ENCODE measurements at regions not wholly inside any gene's neighbourhood (a gene's known extent, or its start where the extent isn't known, plus 50 kb on each side); places are given as distances from the start of the nearest gene placed in this dataset.

DNA sequence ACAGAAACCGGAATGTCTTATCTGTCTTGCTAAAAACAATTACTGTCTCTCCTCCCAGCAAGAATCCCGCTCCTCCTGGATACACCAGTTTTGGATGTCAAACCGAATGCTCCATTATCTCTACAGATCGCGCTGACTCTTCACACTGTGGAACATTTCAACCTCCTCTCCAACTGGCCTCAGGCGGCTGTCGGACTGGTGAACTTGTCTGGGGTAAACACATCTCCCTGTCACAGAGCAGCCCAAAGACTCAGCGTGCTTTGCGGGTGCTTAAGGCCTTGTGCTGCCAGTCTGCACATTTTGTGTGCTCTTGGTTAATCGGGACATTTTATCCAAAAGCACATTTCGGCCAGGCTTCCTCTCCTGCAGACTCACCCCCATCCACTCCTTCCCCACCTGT, 173.1 kb downstream of the ICOS start:
- FAIRE-seq, result no peak

DNA sequence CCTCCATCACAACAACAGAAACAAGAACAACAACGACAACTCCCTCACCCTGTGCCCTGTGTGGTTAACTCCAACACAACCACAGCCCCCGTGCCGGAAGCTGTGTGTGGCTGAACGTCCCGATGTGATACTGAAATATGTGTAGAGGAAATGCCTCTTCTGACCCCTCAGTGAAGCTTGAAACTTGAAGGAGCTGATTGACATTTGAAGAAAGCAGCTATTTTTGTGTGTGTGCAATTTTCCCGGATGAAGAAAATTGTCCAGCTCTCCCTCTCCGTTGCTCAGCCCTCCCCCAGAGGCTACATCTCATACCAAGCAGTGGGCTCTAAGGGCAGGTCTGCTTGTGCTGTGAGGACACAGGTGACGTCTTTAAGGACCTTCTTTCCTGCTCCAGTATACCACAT, 173.8 kb downstream of the ICOS start:
- no peak for FAIRE-seq

DNA sequence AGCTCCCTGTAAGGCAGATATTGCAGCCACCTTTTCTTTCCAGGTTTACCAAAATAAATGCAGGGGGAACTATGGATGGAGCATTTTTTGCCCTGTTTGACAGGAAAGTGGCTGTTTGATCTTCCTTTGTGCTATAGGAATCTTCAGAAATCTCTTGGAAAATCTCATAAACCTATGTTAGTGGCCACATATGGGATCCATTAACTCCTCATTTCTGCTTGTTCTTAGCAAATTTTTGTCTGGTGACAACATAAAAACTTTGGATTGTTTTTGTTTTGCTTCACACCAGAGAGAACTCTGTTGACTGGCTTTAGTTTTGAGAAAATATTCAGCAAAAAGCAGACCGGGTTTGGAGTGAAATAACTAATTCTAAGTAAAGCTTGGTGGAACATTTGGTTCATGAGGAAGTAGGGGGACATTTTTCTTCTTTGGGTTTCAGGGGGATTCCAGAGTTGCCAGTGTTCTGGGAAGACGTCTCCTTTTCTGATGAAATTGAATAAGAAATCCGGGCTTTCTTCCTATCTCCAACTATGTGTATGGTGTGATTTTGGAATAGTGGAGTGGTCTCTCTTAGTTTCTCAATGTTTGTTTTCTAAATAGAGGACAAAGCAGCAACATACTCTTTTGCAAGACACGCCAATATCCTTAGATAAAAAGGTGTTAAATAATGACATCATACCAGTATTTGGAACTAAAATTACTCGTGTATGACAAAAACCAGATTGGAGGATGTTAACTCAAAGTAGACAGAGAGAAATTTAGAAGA, 174.4 kb downstream of the ICOS start:
- FAIRE-seq, result no peak

- no peak for FAIRE-seq
Measured at GRCh38 chr2:204112084-204112770, 175.7 kb downstream of the ICOS start.

- no peak for FAIRE-seq
Measured at GRCh38 chr2:204114295-204115136, 178.0 kb downstream of the ICOS start.

DNA sequence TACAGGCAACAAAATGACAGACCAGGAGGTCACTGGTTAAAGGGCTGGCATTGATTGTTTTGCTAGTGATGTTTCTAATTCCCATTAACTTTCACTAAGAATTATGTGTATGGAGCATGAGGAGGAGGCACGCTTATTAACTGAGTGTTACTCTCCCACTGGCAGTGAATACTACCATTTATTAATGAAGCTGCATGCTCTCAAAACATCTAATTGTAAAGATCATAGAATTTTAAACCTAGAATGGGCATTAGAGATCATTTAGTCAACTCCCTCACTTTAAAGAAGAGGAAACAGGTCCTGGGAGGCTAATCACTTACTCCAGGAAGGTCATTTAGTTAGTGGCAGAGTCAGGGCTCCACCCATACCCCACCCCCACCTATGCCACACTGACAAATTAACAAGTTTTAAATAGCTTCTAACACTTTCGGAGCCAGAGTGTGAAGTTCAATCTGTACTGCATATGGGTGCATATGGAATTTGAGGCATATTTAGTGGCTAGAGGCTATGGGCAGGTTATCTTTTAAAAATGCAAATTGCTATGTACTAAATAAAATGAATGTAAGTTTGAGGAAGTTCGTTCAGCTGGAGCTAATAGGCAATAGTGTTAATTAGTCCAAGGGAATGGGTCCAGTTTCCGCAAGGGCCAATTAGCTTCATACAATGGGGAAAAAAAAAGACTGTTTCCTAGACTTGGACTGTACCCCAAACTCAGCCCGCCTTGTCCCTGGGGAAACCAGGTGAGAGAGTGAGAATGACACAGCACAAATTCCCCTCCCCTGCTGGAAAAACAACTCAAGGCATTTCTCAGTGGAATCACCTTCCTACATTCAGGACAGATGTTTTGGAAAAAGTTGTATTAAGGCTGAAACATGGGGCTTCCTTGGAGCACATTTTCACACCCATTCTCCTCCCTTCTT, 178.8 kb downstream of the ICOS start:
- FAIRE-seq, result no peak

- FAIRE-seq, result no peak
Measured at GRCh38 chr2:204116159-204116792, 179.7 kb downstream of the ICOS start.

- no peak for FAIRE-seq
Measured at GRCh38 chr2:204122425-204122824, 185.9 kb downstream of the ICOS start.

- FAIRE-seq, result no peak
Measured at GRCh38 chr2:204124140-204124750, 187.7 kb downstream of the ICOS start.

- no peak for FAIRE-seq
Measured at GRCh38 chr2:204126705-204127104, 190.1 kb downstream of the ICOS start.

GRCh38 chr2:204127238-204127637, 190.7 kb downstream of the ICOS start:
- no peak for FAIRE-seq

DNA sequence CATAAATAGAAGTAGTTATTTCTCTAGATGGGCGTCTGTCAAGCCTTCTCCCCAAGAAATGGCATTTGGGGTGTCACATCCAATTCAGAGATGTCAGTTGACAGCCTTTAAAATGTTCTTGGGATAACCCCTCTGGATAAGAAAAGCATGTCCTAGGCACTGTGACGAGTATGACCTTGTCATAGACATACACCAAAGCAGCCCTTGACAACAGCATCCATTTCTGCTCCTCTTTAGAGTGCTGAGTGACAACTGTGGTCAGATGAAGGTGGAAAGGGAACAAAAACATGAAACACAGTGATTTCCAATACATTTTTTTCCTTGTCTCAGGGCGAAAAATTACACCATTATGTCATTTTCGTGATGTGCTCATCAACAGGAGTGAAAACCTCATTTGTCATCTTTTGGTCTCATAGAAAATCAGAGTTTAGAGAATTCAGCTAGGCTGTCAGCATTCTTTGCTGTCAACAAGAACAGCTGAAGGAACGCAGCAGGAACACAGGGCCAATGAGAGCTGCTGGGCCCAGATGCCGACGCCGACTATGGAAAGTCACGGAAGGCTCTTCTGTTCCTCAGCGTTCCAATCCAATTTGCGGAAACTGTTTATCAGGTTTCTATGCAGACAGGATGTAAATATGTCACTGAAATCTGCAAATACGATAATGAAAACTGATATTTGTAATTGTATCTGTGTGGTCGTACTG, 193.2 kb downstream of the ICOS start:
- FAIRE-seq, result no peak

DNA sequence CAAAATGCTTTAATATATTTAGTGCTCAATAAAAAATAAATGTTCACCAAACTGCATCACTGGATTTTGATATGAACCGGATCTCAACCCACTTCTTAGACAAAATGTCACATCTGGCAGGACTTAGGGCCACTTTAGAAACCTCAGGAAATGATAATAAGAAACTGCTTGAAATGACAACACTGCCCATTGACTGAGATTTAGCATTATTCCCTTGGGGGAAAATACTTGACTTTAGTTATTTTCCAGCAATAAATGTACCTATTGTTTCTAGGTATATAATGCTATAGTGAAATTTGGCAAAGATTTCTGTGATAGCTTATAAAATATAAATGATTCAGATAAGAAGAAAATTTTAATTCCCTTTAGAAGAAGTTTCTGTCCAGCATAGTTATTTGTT, 195.1 kb downstream of the ICOS start:
- no peak for FAIRE-seq

GRCh38 chr2:204133476-204133875, 196.9 kb downstream of the ICOS start:
- FAIRE-seq, result no peak

GRCh38 chr2:204134421-204134820, 197.9 kb downstream of the ICOS start:
- no peak for FAIRE-seq

- no peak for FAIRE-seq
Measured at GRCh38 chr2:204135752-204136151, 199.2 kb downstream of the ICOS start.

GRCh38 chr2:204138206-204138605, 201.6 kb downstream of the ICOS start:
- FAIRE-seq, result no peak

DNA sequence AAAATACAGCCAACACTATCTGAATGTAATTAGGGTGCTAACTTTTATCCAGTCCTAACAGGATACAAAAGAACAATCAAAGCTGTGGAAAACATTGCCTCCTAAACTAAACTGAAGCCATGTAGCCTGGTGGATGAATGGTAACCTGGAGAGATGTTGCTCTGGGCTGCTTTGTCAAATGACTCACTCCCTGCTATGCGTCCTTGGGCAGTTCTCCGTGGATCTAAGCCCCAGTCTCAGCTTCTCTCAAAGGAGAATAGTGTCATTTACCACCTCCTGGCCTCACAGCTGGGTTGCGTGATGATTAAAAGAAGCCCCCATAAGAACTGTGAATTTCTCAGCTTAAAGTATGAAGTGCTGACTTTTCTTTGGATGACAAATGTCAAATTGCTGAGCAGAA, 203.7 kb downstream of the ICOS start:
- no peak for FAIRE-seq

DNA sequence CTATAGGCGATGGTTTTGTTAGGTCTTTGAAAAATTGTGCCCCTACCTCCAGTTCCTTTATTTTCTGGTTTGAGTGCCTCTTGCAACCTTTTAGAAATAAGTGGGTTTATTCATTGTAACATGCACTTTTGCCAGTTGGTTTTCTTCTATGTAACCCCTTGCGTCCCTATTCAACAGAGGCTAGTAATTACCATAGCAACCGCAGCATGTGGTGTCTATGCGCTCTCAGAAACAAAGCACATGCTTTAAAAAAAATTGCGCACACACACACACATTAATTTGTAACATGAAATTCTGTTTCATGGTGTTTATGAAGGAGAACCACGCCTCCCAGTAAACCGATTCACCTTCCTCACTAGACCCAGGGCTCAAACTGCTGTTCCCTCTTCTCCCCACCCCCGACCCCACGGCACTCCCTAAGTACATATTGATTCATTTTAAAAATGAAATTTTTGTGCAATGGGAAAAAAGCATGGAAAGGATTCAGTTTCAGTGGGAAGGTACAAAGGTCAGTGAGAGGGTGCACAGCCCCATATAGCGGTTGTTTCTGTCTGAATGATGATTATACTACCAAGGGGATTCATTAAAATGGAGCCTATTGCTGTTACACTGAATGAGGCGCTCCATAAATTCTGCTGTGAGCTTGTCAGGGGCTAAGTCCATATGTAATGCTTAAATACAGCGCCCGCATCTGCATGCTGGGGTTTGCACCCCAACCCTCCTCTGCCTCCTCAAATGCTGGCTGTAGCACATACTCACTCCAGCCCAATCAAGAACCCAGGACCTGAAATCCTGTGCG, 206.9 kb downstream of the ICOS start:
- FAIRE-seq, result no peak

DNA sequence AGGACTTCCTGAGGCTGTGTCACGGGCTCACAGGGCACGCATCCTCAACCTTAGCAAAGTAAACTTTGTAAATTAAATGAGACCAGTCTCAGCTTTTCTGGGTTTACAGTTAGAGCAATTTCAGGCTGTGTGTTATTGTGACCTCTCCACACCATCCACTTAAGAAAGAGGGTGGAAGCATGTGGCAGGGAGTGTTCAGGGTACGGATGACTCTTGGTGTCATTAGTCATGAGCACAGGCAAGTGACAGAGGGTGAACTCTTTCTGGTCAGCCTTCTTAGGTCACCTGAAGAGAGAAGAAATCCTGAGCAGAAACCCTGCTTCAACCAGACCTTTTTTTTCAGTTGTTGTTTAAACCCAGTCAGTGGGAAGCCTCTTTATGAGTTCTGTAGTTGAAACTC, 207.9 kb downstream of the ICOS start:
- FAIRE-seq, result no peak

Measured in A204.1 (cell line).